DOHH2 (cell line): ENCODE measurements at regions not wholly inside any gene's neighbourhood (a gene's known extent, or its start where the extent isn't known, plus 50 kb on each side); places are given as distances from the start of the nearest gene placed in this dataset.

Source experiments
- H3F3A ChIP-seq: fragments of 200-600 bp; sonication (generic), shearing (Covaris generic); 2 replicates; pipeline ENCODE4 v1.6.0; 2016; ENCODE audit warnings: antibody characterized with exemption, mild to moderate bottlenecking; ENCODE audit not compliant: control insufficient read depth, insufficient read depth
- H3K27ac ChIP-seq: fragments of 200-600 bp; sonication (generic); 2 replicates; pipeline ENCODE4 v1.5.1; 2014; ENCODE audit warnings: low read depth, mild to moderate bottlenecking, low read length, moderate library complexity
- H3K27me3 ChIP-seq: fragments of 200-600 bp; sonication (generic); 2 replicates; pipeline ENCODE4 v1.6.1; 2014; ENCODE audit warnings: mild to moderate bottlenecking, low read length, mixed read lengths; ENCODE audit not compliant: control insufficient read depth
- H3K36me3 ChIP-seq: fragments of 200-600 bp; sonication (generic); 2 replicates; pipeline ENCODE4 v1.6.1; 2014; ENCODE audit warnings: mild to moderate bottlenecking, low read length, moderate library complexity, mixed read lengths; ENCODE audit not compliant: control insufficient read depth
- H3K4me1 ChIP-seq: fragments of 200-600 bp; sonication (generic); 2 replicates; pipeline ENCODE4 v1.6.1; 2014; ENCODE audit warnings: mild to moderate bottlenecking, low read length, mixed read lengths; ENCODE audit not compliant: control insufficient read depth
- H3K4me2 ChIP-seq: fragments of 200-600 bp; sonication (generic); 2 replicates; pipeline ENCODE4 v1.6.0; 2014; ENCODE audit warnings: mild to moderate bottlenecking, low read length, moderate library complexity
- H3K4me3 ChIP-seq: fragments of 200-600 bp; sonication (generic); 2 replicates; pipeline ENCODE4 v1.5.1; 2014; ENCODE audit warnings: mild to moderate bottlenecking, low read length, mixed read lengths
- H3K79me2 ChIP-seq: fragments of 200-600 bp; sonication (generic); 2 replicates; pipeline ENCODE4 v1.6.1; 2014; ENCODE audit warnings: mild to moderate bottlenecking, low read length, mixed read lengths; ENCODE audit not compliant: control insufficient read depth
- H3K9me2 ChIP-seq: fragments of 200-600 bp; sonication (generic); replicated peaks from 2 replicates; pipeline ENCODE4 v1.6.1; 2014; ENCODE audit warnings: mild to moderate bottlenecking, low read length, mixed read lengths; ENCODE audit not compliant: control insufficient read depth
- H3K9me3 ChIP-seq: fragments of 200-600 bp; sonication (generic); 2 replicates; pipeline ENCODE4 v1.6.1; 2014; ENCODE audit warnings: antibody characterized with exemption, low read length, mixed read lengths; ENCODE audit not compliant: control insufficient read depth, insufficient read depth
- H4K20me1 ChIP-seq: fragments of 200-600 bp; sonication (generic); 2 replicates; pipeline ENCODE4 v1.6.0; 2014; ENCODE audit warnings: low read depth, mild to moderate bottlenecking, antibody characterized with exemption, low read length, moderate library complexity; ENCODE audit not compliant: control insufficient read depth, insufficient read depth
- CTCF ChIP-seq: fragments of 200-600 bp; sonication (generic); IDR thresholded peaks from one replicate; pipeline ENCODE4 v1.5.1; 2014; ENCODE audit warnings: antibody characterized with exemption, mild to moderate bottlenecking, low read depth, low read length; ENCODE audit not compliant: poor library complexity, severe bottlenecking
- EZH2phosphoT487 ChIP-seq: fragments of 200-600 bp; sonication (generic); IDR thresholded peaks from 2 replicates; pipeline ENCODE4 v1.6.1; 2017; ENCODE audit warnings: borderline replicate concordance, mild to moderate bottlenecking, antibody characterized with exemption, low read length, moderate library complexity, mixed read lengths

DNA sequence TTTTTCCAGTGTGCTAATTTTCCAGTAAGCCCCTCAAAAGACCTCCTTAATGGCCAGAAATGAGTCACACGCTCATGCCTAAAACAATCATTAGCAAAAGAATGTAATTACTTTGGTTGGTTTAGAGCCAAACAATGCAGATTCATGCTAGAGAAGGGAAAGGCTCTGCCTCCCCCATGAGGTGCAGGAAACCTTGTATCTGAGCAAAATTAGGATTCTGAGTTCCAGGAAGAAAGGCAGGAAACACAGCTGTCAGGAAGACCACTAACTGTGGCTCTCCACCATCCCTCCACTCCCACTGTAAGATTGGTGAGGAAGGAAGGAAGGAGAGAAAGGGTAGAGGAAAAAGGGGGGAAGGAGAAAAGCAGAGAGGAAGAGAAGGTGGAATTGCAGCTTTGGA, 104.9 kb upstream of the DHX15 start:
- H3K79me2 ChIP-seq = no peaks in the 10 kb centered on the region
- no peak overlapping the region for H3K4me3 ChIP-seq
- H3K9me3 ChIP-seq = no peaks in the 10 kb centered on the region
- H4K20me1 ChIP-seq = no peaks in the 10 kb centered on the region
- no peaks in the 10 kb centered on the region for H3K4me1 ChIP-seq
- no peaks in the 10 kb centered on the region for H3K9me2 ChIP-seq
- TF ChIP-seq EZH2phosphoT487 (no peak), CTCF (no peak)
- H3F3A ChIP-seq = no peaks in the 10 kb centered on the region
- H3K27me3 ChIP-seq = no peaks in the 10 kb centered on the region
- H3K27ac ChIP-seq = no peak overlapping the region
- no peak overlapping the region for H3K4me2 ChIP-seq
- H3K36me3 ChIP-seq = no peaks in the 10 kb centered on the region

GRCh38 chr4:24690436-24690835, 104.9 kb upstream of the SOD3 start:
- no peaks in the 10 kb centered on the region for H3K79me2 ChIP-seq
- no peak overlapping the region for H3K4me2 ChIP-seq
- no peaks in the 10 kb centered on the region for H3K27me3 ChIP-seq
- no peaks in the 10 kb centered on the region for H3K9me2 ChIP-seq
- H3K4me3 ChIP-seq = no peak overlapping the region
- H4K20me1 ChIP-seq = no peaks in the 10 kb centered on the region
- no peak overlapping the region for H3K27ac ChIP-seq
- no peak for TF ChIP-seq EZH2phosphoT487
- no peak for TF ChIP-seq CTCF
- no peaks in the 10 kb centered on the region for H3K4me1 ChIP-seq
- H3K9me3 ChIP-seq = no peaks in the 10 kb centered on the region
- no peaks in the 10 kb centered on the region for H3K36me3 ChIP-seq
- H3F3A ChIP-seq = no peaks in the 10 kb centered on the region

GRCh38 chr4:24693636-24694035, 101.7 kb upstream of the SOD3 start:
- H3K4me3 ChIP-seq = no peak overlapping the region
- no peaks in the 10 kb centered on the region; the same call in 1 of the 2 replicates for H3K27me3 ChIP-seq
- H3K27ac ChIP-seq = no peak overlapping the region
- no peaks in the 10 kb centered on the region for H3F3A ChIP-seq
- no peaks in the 10 kb centered on the region for H3K4me1 ChIP-seq
- no peaks in the 10 kb centered on the region for H4K20me1 ChIP-seq
- no peaks in the 10 kb centered on the region for H3K79me2 ChIP-seq
- H3K4me2 ChIP-seq = no peak overlapping the region
- TF ChIP-seq CTCF (no peak), EZH2phosphoT487 (no peak)
- H3K36me3 ChIP-seq = no peaks in the 10 kb centered on the region
- H3K9me3 ChIP-seq = no peaks in the 10 kb centered on the region
- no peaks in the 10 kb centered on the region for H3K9me2 ChIP-seq

DNA sequence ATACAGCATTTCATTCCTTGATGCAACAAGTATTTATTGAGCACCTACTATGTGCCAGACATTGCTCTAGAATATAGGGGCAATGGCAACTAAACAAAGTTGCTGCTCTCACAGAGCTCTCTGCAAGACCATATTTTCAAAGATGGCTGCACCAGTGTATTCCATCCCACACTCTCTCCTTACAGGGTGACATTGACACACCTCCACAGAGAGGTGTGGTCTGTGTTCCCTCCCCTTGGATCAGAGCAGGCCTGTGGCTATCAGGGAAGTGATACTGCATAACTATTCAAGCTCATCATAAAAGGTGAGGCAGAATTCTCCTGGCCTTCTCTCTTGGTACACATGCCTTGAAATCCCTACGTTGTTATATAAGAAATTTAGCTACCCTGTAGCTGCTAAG, 95.3 kb upstream of the SOD3 start:
- Histone ChIP-seq H3K4me1 (no peaks in the 10 kb centered on the region), H3K4me3 (no peak overlapping the region), H3F3A (no peaks in the 10 kb centered on the region), H3K27ac (no peak overlapping the region), H3K27me3 (no peaks in the 10 kb centered on the region; the same call in 1 of the 2 replicates), H3K36me3 (no peaks in the 10 kb centered on the region), H3K4me2 (no peak overlapping the region), H4K20me1 (no peaks in the 10 kb centered on the region), H3K9me3 (no peaks in the 10 kb centered on the region), H3K9me2 (no peaks in the 10 kb centered on the region), H3K79me2 (no peaks in the 10 kb centered on the region)
- no peak for TF ChIP-seq CTCF
- TF ChIP-seq EZH2phosphoT487 = no peak
